ENCODE measurements at regions not wholly inside any gene's neighbourhood (a gene's known extent, or its start where the extent isn't known, plus 50 kb on each side); places are given as distances from the start of the nearest gene placed in this dataset.

DNA sequence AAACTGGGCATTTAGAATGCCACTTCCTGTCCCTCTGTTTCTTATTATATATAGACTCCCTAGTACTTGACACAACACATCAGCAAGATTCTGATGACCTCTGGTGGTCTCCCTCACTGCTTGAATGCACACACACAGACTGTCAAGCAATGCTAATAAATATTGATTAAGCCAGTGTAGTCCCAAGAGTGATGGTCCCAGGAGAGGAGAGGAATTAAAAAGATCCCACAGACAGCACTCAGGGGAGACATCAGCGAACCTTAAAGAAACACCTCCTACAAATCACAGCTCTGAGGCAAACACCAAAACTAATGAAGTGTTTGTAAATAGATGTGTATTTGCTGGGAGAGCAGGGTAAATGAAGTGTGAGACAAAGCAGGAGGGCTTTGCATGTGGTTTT lies 1291.2 kb downstream of the XPNPEP1 start:
- Histone ChIP-seq H3K27ac (ENCODE audit: low read depth, low read length) (no peak overlapping the region), H3K27me3 (ENCODE audit: insufficient read depth, low read length) (no peaks in the 10 kb centered on the region), H3K79me2 (ENCODE audit: control insufficient read depth, insufficient read depth, low read length, unreplicated experiment) (no peaks in the 10 kb centered on the region), H2AFZ (ENCODE audit: low read length, unreplicated experiment) (no peak overlapping the region), H3K36me3 (ENCODE audit: insufficient read depth, low read length) (no peaks in the 10 kb centered on the region), H3K4me1 (ENCODE audit: control insufficient read depth, insufficient read depth, low read length, unreplicated experiment) (no peaks in the 10 kb centered on the region), H3K4me3 (ENCODE audit: low read depth, low read length) (no peak overlapping the region)

DNA sequence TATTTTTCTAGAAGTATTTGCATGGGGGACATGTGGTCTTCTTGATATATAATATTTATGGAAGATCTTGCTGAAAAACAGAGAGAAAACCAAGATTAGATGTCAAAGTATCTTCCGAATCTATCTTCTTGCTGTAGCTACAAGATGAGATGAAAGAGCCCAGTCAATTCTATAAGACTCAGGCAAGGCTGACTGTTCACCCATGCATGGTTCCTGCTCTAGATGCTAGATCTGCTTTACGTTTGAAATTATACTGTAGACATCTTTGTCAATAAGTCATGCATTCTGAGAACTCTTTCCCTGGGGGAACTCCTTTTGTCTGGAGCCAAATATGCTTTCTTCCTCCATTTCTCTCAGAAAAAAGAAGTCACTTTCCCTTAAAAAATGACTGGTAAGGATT lies 1292.0 kb downstream of the XPNPEP1 start:
- H3K27ac ChIP-seq (ENCODE audit: low read depth, low read length) = no peak overlapping the region
- H3K79me2 ChIP-seq (ENCODE audit: control insufficient read depth, insufficient read depth, low read length, unreplicated experiment) = no peaks in the 10 kb centered on the region
- H3K36me3 ChIP-seq (ENCODE audit: insufficient read depth, low read length) = no peaks in the 10 kb centered on the region
- no peak overlapping the region for H3K4me3 ChIP-seq (ENCODE audit: low read depth, low read length)
- H2AFZ ChIP-seq (ENCODE audit: low read length, unreplicated experiment) = no peak overlapping the region
- H3K4me1 ChIP-seq (ENCODE audit: control insufficient read depth, insufficient read depth, low read length, unreplicated experiment) = no peaks in the 10 kb centered on the region
- no peaks in the 10 kb centered on the region for H3K27me3 ChIP-seq (ENCODE audit: insufficient read depth, low read length)

DNA sequence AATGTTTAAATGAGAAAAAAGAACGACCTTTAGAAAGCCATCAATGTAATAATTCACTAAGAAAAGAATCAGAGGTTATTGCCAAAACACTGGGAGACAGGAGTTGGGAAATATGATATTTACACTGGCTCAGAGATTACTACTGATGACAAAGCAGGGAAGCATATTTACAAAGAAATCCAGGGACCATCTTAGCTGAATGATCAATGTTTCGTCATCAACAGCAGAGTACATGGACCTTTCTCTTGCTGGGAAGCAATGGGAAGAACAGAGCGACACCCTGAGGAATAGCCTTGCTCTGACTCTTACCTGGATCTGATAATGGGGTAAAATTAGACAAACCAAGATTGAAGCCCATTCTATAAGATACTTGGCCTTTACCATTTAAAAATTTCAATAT lies 1293.5 kb downstream of the XPNPEP1 start:
- H2AFZ ChIP-seq (ENCODE audit: low read length, unreplicated experiment) = no peak overlapping the region
- no peak overlapping the region for H3K4me3 ChIP-seq (ENCODE audit: low read depth, low read length)
- no peaks in the 10 kb centered on the region for H3K36me3 ChIP-seq (ENCODE audit: insufficient read depth, low read length)
- H3K4me1 ChIP-seq (ENCODE audit: control insufficient read depth, insufficient read depth, low read length, unreplicated experiment) = no peaks in the 10 kb centered on the region
- H3K27ac ChIP-seq (ENCODE audit: low read depth, low read length) = no peak overlapping the region
- no peaks in the 10 kb centered on the region for H3K27me3 ChIP-seq (ENCODE audit: insufficient read depth, low read length)
- no peaks in the 10 kb centered on the region for H3K79me2 ChIP-seq (ENCODE audit: control insufficient read depth, insufficient read depth, low read length, unreplicated experiment)

DNA sequence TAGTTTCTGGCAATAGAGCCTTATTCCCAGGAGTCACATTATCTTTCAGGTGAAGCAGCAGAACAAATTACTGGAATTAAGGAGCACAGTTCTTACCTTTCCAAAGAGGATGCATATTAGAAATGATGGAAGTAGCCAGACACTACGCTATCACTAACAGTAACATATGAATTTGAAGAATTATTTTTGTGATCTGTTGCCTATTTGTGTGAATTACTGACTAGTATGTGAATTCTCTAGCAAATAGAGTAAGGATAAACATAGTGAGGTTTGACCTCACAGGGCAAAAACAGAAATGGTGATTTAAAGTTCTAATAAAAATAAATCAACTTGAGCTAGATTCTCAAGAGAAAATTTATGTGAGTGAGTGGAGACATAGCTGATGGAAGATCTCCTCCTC lies 1299.3 kb downstream of the XPNPEP1 start:
- Histone ChIP-seq H3K27ac (ENCODE audit: low read depth, low read length) (no peak overlapping the region), H3K36me3 (ENCODE audit: insufficient read depth, low read length) (no peaks in the 10 kb centered on the region), H3K4me3 (ENCODE audit: low read depth, low read length) (no peak overlapping the region), H3K4me1 (ENCODE audit: control insufficient read depth, insufficient read depth, low read length, unreplicated experiment) (no peaks in the 10 kb centered on the region), H3K79me2 (ENCODE audit: control insufficient read depth, insufficient read depth, low read length, unreplicated experiment) (no peaks in the 10 kb centered on the region), H2AFZ (ENCODE audit: low read length, unreplicated experiment) (no peak overlapping the region), H3K27me3 (ENCODE audit: insufficient read depth, low read length) (no peaks in the 10 kb centered on the region)

DNA sequence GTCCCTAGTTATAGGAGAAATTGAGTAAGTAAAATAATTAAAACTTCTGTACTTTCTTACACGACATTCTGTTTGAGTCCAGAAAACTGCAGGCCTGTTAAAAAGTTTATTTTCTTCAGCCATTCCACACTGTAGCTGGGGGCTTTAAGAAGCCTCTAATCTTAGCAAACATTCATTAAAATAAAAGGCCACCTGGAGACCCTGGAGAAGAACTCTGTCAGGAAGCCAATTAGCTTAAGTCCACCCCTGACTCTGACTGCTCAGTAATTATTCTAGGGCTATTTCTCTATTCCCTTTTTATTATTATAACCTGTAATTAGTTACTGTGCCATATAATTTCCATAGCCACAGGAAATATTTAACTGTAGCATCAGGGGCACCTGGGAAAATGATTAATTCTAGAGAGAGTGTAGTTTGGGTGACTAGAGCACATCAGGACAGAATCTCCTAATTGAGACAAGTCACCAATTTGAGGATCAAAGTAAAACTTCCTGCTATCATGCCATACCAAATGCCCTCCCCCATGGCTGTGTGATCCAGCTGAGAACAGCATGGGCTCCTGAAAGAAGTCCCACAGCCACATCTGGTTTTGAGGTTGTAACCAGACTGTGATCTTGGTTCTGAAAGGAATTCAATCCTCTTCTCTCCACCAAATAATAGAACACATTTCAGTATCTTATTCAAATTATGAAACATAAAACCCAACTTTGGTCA lies 1302.3 kb downstream of the XPNPEP1 start:
- H3K36me3 ChIP-seq (ENCODE audit: insufficient read depth, low read length) = no peaks in the 10 kb centered on the region
- no peaks in the 10 kb centered on the region for H3K79me2 ChIP-seq (ENCODE audit: control insufficient read depth, insufficient read depth, low read length, unreplicated experiment)
- no peak overlapping the region for H2AFZ ChIP-seq (ENCODE audit: low read length, unreplicated experiment)
- no peak overlapping the region for H3K4me3 ChIP-seq (ENCODE audit: low read depth, low read length)
- no peaks in the 10 kb centered on the region for H3K4me1 ChIP-seq (ENCODE audit: control insufficient read depth, insufficient read depth, low read length, unreplicated experiment)
- H3K27ac ChIP-seq (ENCODE audit: low read depth, low read length) = no peak overlapping the region
- no peaks in the 10 kb centered on the region for H3K27me3 ChIP-seq (ENCODE audit: insufficient read depth, low read length)

DNA sequence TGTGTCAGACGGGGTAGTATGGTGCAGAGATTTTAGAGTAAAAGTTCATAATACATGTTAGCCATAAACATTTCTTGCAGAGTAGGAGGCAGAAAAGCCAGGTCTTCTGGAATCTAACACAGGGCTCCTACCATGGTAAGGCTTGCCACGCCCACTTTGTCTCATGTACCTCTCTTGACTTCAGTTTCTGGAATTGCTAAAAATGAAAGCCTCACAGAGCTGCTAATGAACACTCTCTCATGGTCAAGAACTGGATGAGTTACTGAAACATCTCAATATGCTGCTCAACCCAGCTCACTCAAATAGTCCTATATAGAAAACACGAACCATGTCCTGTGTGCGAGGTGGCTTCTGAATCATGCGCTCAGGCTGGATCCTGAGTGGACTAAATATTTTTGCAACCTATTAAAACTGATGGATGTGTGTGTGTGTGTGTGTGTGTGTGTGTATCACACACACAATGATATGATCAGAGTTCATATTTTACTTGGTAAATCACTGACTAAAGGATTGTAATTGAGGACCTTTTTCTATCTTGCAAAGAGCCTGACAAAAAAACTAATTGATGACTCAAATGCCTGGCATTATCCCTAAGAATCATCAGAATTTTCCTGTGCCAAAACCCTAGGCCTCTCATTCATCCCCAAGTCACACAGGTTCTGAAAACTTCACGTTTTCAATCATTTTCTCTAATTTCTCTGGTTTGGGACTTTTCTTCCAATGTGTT lies 1306.6 kb downstream of the XPNPEP1 start:
- Histone ChIP-seq H3K4me3 (ENCODE audit: low read depth, low read length) (no peak overlapping the region), H3K27ac (ENCODE audit: low read depth, low read length) (no peak overlapping the region), H3K4me1 (ENCODE audit: control insufficient read depth, insufficient read depth, low read length, unreplicated experiment) (no peaks in the 10 kb centered on the region), H3K79me2 (ENCODE audit: control insufficient read depth, insufficient read depth, low read length, unreplicated experiment) (no peaks in the 10 kb centered on the region), H3K27me3 (ENCODE audit: insufficient read depth, low read length) (no peaks in the 10 kb centered on the region), H2AFZ (ENCODE audit: low read length, unreplicated experiment) (no peak overlapping the region), H3K36me3 (ENCODE audit: insufficient read depth, low read length) (no peaks in the 10 kb centered on the region)

DNA sequence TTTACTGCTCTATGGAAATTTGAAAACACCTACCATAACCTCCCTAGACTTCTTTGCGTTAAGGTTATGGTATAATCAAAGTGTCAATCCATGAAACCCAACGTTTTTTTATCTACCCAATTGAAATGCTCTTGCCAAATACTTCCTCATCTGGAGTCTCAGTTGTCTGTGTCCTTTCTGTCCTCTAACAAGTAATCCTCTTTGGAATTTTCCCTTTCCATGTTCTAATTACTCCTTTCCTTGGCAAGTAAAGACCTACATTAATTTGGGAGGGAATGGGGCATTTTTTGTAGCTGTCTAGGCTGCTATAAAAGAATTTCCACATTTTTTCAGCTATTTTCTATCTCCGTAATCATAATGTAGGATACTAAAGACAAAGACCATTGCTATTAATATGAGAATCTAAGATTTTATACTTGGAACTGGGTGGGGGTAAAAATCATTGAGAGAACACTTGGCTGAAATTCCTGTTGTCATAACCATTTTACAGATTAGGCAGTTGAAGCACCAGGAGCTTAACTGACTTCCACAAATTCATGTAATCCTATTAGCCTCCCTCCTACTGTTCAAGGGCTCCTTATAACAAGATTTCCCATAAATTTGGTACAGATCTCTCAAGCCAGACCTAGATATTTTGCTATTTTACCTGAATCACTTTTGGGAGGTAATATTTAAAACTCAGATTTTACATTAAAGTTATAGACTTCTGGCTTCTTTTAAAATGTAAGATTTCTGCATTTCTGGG lies 1307.6 kb downstream of the XPNPEP1 start:
- Histone ChIP-seq H3K4me3 (ENCODE audit: low read depth, low read length) (no peak overlapping the region), H3K4me1 (ENCODE audit: control insufficient read depth, insufficient read depth, low read length, unreplicated experiment) (no peaks in the 10 kb centered on the region), H2AFZ (ENCODE audit: low read length, unreplicated experiment) (no peak overlapping the region), H3K36me3 (ENCODE audit: insufficient read depth, low read length) (no peaks in the 10 kb centered on the region), H3K27me3 (ENCODE audit: insufficient read depth, low read length) (no peaks in the 10 kb centered on the region), H3K79me2 (ENCODE audit: control insufficient read depth, insufficient read depth, low read length, unreplicated experiment) (no peaks in the 10 kb centered on the region), H3K27ac (ENCODE audit: low read depth, low read length) (no peak overlapping the region)

DNA sequence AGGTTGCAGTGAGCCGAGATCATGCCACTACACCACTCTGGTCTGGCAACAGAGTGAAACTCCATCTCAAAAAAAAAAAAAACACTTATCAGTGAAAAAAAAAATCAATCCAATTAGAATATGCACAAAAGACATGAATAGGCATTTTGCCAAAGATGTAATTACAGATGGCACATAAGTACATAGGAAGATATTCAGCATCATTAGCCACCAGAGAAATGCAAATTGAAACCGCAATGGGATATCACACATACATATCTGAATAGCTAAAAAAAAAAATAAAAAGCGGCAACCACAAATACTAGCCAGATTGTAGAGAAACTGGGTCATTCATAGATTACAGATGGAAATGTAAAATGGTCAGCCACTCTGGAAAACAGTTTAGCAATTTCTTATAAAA lies 1310.8 kb downstream of the XPNPEP1 start:
- H3K36me3 ChIP-seq (ENCODE audit: insufficient read depth, low read length) = no peaks in the 10 kb centered on the region
- H2AFZ ChIP-seq (ENCODE audit: low read length, unreplicated experiment) = no peak overlapping the region
- H3K4me3 ChIP-seq (ENCODE audit: low read depth, low read length) = no peak overlapping the region

DNA sequence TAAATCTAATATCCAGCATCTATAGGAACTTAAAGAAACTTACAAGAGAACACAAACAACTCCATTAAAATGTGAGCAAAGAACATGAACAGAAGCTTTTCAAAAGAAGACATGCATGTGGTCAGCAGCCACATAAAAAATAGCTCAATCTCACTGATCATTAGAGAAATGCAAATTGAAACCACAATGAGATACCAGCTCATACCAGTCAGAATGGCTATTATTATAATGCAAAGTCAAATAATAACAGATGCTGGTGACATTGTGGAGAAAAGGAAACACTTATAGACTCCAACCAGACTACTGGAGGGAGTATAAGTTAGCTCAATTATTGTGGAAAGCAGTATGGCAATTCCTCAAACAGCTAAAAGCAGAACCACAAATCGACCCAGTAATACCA lies 1314.5 kb downstream of the XPNPEP1 start:
- no peak overlapping the region for H3K4me3 ChIP-seq (ENCODE audit: low read depth, low read length)
- H3K36me3 ChIP-seq (ENCODE audit: insufficient read depth, low read length) = no peaks in the 10 kb centered on the region
- H3K27ac ChIP-seq (ENCODE audit: low read depth, low read length) = no peak overlapping the region
- H3K4me1 ChIP-seq (ENCODE audit: control insufficient read depth, insufficient read depth, low read length, unreplicated experiment) = no peaks in the 10 kb centered on the region
- H2AFZ ChIP-seq (ENCODE audit: low read length, unreplicated experiment) = no peak overlapping the region
- no peaks in the 10 kb centered on the region for H3K27me3 ChIP-seq (ENCODE audit: insufficient read depth, low read length)
- no peaks in the 10 kb centered on the region for H3K79me2 ChIP-seq (ENCODE audit: control insufficient read depth, insufficient read depth, low read length, unreplicated experiment)

More for the DNA sequence above, 1310.8 kb downstream of the XPNPEP1 start:
- no peaks in the 10 kb centered on the region for H3K4me1 ChIP-seq (ENCODE audit: control insufficient read depth, insufficient read depth, low read length, unreplicated experiment)
- no peak overlapping the region for H3K27ac ChIP-seq (ENCODE audit: low read depth, low read length)
- no peaks in the 10 kb centered on the region for H3K27me3 ChIP-seq (ENCODE audit: insufficient read depth, low read length)
- no peaks in the 10 kb centered on the region for H3K79me2 ChIP-seq (ENCODE audit: control insufficient read depth, insufficient read depth, low read length, unreplicated experiment)

DNA sequence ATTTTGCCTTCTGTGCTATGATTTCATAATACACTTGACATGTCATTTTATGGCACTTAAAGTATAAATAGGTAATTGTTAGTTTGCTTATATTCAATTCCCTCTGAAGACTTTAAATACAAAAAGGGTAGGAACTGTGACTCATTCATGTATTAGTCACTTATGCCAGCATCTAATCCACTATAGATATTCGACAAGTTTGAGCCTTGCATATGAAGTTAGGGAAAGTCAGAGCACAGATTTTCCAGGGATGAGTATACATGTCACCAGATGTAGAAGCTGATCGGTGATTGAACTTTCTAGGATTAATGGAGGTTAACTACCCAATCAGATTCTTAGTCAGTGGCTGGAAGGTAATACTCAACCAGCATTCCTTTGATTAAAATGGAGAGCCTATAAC lies 1321.5 kb downstream of the XPNPEP1 start:
- Histone ChIP-seq H3K36me3 (ENCODE audit: insufficient read depth, low read length) (no peaks in the 10 kb centered on the region), H3K27me3 (ENCODE audit: insufficient read depth, low read length) (no peaks in the 10 kb centered on the region), H3K4me3 (ENCODE audit: low read depth, low read length) (no peak overlapping the region), H3K27ac (ENCODE audit: low read depth, low read length) (no peak overlapping the region), H3K79me2 (ENCODE audit: control insufficient read depth, insufficient read depth, low read length, unreplicated experiment) (no peaks in the 10 kb centered on the region), H2AFZ (ENCODE audit: low read length, unreplicated experiment) (no peak overlapping the region), H3K4me1 (ENCODE audit: control insufficient read depth, insufficient read depth, low read length, unreplicated experiment) (no peaks in the 10 kb centered on the region)
